GM18951 (cell line): ENCODE measurements at regions not wholly inside any gene's neighbourhood (a gene's known extent, or its start where the extent isn't known, plus 50 kb on each side); places are given as distances from the start of the nearest gene placed in this dataset.

ENCODE experiments used
- POLR2A ChIP-seq: IDR thresholded peaks from 4 replicates; pipeline ENCODE4 v1.6.1; 2011; ENCODE audit warnings: mild to moderate bottlenecking; ENCODE audit not compliant: insufficient read length, insufficient read depth; ENCODE audit errors: extremely low read depth
- in situ Hi-C: fragments of 300-500 bp; cut with MboI; formaldehyde crosslinking; loops from one replicate; pipeline ENCODE4 v1.12.0; 2022; ENCODE audit warnings: low sequenced_read_pairs, mixed read lengths, inconsistent platforms; ENCODE audit not compliant: unreplicated experiment

- in situ Hi-C loops: no loop called here
- no peak for TF ChIP-seq POLR2A
Observed at GRCh38 chr7:25843467-25843866, 308.5 kb upstream of the NFE2L3 start.

GRCh38 chr7:25844102-25844870, 307.7 kb upstream of the NFE2L3 start:
- no peak for TF ChIP-seq POLR2A
- in situ Hi-C loops: no loop called here

DNA sequence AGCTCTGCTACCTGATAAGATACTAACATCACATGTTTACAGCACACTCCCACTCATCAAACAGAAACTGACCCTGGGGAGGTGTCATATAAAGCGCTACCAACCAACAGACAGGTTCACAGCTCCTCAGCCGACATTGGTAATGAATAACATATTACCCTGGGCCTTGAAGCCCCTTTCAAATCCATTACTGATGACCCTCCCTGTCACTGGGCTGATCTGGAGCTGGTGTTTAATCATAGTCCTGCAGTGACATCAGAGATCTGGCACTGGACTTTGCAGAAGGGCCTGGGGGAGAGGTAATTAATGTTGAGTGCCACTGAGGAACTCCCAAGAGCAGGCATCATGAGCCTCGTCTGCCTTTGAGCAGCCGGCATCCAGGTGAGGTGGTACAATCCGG, 306.5 kb upstream of the NFE2L3 start:
- in situ Hi-C loops: no loop called here
- TF ChIP-seq POLR2A: no peak

DNA sequence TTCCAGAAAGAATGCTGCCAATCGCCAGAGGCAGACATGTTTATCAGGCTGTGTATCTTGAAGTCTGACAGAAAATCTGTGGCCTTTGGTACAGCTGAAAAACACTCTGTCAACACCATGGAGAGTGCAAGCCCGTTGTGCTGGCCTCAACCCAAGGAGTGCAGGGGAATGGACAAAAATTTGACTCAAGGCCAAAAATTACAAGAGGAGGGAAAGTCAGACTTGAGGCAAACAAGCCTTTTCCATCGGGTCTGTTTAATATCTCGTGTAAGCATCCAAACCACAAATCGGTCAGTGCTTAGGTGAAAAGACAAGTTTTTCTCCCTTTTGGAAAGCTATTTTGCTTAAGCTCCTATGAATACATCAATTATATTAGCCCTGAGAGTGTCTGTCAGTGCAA, 305.3 kb upstream of the NFE2L3 start:
- no peak for TF ChIP-seq POLR2A
- in situ Hi-C loops: no loop called here

- TF ChIP-seq POLR2A: no peak
- in situ Hi-C loops: no loop called here
Observed at GRCh38 chr7:25847336-25848070, 304.5 kb upstream of the NFE2L3 start.

DNA sequence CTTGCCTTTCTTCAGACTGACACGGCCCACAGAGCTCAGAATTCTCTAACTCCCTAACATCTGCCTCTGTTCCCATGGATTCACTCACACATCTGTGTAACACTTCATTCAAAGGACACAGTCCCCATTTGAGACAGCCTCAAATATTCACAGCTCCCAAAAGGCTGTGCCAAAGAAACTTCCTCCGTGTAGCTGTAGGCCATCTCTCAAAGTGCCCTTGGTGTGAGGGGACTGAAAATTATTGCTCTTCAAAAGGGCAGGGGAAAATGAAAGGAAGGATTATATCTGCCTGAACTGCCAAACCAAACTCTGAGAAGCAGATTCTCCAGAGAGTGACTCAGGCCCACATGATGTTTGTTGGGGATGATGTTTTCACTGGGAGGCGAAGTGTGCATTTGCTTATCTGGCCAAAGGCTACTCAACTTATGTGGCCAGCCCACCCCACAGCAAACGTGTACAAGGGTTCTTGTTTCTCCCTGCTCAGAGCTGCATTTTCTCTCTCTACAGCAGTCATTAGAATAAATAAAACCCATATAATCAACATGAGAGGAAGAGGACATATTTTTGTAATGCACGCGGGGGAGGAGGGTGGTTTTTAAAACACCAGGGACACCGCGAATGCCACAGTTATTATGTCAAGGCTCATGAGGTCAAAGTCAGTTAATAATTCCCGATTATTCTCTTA, 302.4 kb upstream of the NFE2L3 start:
- in situ Hi-C loops: loop anchor here (10.0 to 25.0 kb wide), 2 partner anchors 587 to 1325 kb away; partner anchors contain the start of gene HOXA10
- TF ChIP-seq POLR2A: no peak

- in situ Hi-C loops: loop anchor here (10.0 to 25.0 kb wide), 2 partner anchors 588 to 1325 kb away; partner anchors contain the start of gene HOXA10
- TF ChIP-seq POLR2A: no peak
Observed at GRCh38 chr7:25850216-25850615, 301.8 kb upstream of the NFE2L3 start.

DNA sequence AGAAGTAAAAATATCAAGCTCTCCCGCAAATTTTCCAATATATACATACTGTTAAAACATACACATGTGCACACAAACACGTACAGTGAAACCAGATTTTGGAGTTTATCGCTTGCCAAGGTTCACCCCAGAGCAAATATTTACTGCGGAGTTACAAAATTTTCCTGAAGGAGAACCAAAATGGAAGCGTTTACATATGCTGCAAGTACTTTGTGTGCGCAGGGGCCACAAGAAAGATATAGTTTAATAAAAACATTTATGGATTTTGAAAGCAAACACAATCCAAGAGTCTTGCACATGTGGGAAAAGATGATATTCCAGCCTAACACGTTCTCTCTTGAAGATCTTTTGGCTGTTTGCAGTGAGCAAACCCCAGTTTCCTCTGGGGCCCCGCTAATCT, 301.3 kb upstream of the NFE2L3 start:
- in situ Hi-C loops: loop anchor here (10.0 to 25.0 kb wide), 2 partner anchors 588 to 1324 kb away; partner anchors contain the start of gene HOXA10
- TF ChIP-seq POLR2A: no peak

GRCh38 chr7:25851332-25852210, 300.4 kb upstream of the NFE2L3 start:
- TF ChIP-seq POLR2A: no peak
- in situ Hi-C loops: loop anchor here (10.0 to 25.0 kb wide), 2 partner anchors 589 to 1323 kb away; partner anchors contain the start of gene HOXA10

DNA sequence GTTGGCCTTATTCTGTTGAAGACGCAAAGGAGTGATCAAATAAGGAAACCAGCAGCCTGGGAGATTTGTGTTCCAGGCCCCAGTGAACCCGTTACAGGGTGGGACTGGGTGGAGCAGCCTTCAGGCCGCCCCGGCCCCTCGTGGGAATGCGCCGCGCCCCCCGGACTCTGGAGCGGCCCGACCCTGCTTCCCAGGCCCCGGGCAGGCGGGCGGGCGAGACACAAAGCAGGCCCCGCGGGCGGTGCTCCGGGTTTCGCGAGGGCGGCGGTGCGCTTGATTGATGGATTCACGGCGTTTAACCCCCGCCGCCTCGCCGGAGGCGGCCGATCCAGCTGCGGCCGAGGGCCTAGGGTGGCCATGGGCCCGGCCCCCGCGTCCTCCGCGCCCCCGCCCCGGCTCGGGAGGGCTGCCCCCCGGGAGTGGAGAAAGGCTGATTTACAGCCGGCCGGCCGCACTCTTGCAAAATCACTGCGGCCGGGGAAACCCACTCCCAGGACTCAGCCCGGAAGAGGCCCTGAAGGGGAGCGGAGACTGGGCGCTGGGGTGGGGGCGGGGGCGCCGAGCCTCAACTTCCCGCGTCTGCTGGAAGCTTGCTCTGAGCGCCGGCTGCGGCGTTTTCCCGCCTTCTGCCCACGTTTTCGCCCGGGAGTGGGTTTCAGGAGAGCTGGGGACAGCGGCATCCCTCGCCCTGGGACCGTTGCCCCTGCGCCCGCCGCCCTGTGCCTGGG, 299.6 kb upstream of the NFE2L3 start:
- in situ Hi-C loops: loop anchor here (10.0 to 25.0 kb wide), 2 partner anchors 590 to 1322 kb away; partner anchors contain the start of gene HOXA10
- TF ChIP-seq POLR2A: no peak

DNA sequence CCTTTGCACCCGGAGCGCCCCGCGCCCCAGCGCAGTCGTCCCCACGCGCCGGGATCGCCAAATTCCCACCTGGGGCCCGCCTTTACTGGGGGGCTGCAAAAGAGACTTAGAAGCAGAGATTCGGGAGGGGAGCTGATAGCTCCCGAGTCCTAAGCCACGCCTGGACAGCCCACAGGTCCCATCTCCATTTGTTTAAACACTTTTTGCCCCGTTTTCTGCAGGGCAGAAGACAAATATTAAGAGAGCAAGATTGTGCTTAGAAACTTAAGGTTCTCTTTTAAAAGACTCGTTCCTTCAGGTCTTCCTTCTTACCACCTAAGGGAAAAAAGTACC, 299.1 kb upstream of the NFE2L3 start:
- in situ Hi-C loops: loop anchor here (10.0 to 25.0 kb wide), 2 partner anchors 591 to 1322 kb away; partner anchors contain the start of gene HOXA10
- no peak for TF ChIP-seq POLR2A

DNA sequence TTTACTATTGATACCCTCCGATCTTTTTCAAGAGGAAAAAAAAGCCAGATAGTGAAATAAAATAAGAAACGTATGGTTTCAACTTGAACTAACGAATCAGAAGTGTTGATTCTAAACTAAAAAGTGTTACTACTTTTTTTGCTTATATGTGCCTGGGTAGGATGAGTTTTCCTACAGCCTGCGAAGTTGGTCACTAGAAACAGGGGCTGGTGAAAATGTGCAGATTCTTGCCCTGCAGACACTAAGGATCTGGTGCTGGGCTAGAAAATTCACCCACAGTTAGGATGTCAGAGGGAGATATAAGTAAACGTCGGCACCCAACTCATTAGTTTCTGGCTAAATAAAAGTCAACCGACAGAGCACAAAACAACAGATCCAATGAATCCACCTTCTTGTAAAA, 298.7 kb upstream of the NFE2L3 start:
- in situ Hi-C loops: loop anchor here (10.0 to 25.0 kb wide), 2 partner anchors 591 to 1321 kb away; partner anchors contain the start of gene HOXA10
- no peak for TF ChIP-seq POLR2A

DNA sequence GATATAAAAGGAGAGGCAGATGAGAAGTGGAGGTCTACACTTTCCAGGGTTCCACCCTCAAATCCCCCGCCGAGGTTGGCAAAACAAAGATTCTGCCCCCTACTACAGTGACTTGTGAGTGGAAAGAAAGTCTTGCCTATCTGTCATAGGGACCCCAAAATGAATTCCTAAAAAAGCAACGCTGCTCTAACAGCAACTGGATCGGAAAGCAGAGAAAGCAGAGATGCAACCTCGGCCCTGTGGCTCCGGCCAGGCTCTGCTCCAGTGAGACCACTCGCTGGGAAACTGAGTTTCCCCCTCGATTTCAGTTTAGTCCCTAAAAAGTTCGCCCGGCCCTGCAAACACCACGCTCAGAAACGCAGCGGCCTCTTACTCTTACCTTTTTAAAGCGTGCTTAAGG, 297.9 kb upstream of the NFE2L3 start:
- in situ Hi-C loops: loop anchor here (10.0 to 25.0 kb wide), 2 partner anchors 592 to 1321 kb away; partner anchors contain the start of gene HOXA10
- no peak for TF ChIP-seq POLR2A
